Activated CD4-positive, alpha-beta memory T cell treated with anti-CD3 and anti-CD28 coated beads for 36 hours (primary cell): ENCODE measurements at regions not wholly inside any gene's neighbourhood (a gene's known extent, or its start where the extent isn't known, plus 50 kb on each side); places are given as distances from the start of the nearest gene placed in this dataset.

ENCODE experiments used
- CTCF ChIA-PET: fragments of 350-600 bp; sonication (Branson Sonifier 250); formaldehyde crosslinking; loops from one replicate; lab custom pipeline; 2021; ENCODE audit warnings: antibody characterized with exemption, inconsistent platforms; lab: Charles Lee
- POLR2A ChIA-PET: fragments of 350-600 bp; sonication (Branson Sonifier 250); formaldehyde crosslinking; loops from one replicate; lab custom pipeline; 2021; ENCODE audit warnings: antibody characterized with exemption; lab: Charles Lee
- DNase-seq: peaks from one replicate; pipeline ENCODE4 v3.0.0-alpha.2; 2020
- H3K27ac Mint-ChIP-seq: one replicate; pipeline ENCODE4 v1.8.0; 2021; ENCODE audit warnings: mixed read lengths
- H3K27me3 Mint-ChIP-seq: one replicate; pipeline ENCODE4 v1.8.0; 2021; ENCODE audit warnings: mixed read lengths
- H3K36me3 Mint-ChIP-seq: one replicate; pipeline ENCODE4 v1.8.0; 2021; ENCODE audit warnings: mixed read lengths
- H3K4me1 Mint-ChIP-seq: one replicate; pipeline ENCODE4 v1.8.0; 2021; ENCODE audit warnings: low read depth, mixed read lengths
- H3K4me3 Mint-ChIP-seq: one replicate; pipeline ENCODE4 v1.8.0; 2021; ENCODE audit warnings: mild to moderate bottlenecking, mixed read lengths
- H3K9me3 Mint-ChIP-seq: one replicate; pipeline ENCODE4 v1.8.0; 2021; ENCODE audit warnings: mixed read lengths
- intact Hi-C: fragments of 100-400 bp; cut with micrococcal nuclease; formaldehyde crosslinking; loops from one replicate; pipeline ENCODE4 v1.15.1; 2023

DNA sequence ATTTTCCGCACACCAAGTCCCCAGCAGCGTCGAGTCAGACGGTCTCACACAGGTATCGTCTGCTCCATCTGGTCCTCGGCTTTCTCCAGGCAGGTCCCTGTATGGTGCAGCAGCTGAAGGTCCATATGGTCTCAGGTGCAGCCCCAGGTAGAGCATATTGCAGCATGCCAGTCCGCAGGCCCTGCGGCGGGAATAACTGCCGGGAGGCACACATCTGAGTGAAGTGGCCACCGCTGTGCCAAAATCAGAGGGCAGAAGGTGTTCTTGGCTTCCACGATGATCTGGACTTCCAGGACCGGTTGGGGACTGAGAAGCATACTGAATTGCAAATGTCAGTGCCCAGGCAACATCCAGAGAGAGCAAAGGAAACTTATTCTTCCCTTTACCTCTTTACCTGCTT, 320.3 kb downstream of the RNF144A start:
- Mint-ChIP-seq H3K4me1 (no peaks in the 10 kb centered on the region), H3K27ac (no peak overlapping the region), H3K27me3 (no peaks in the 10 kb centered on the region), H3K9me3 (no peaks in the 10 kb centered on the region), H3K36me3 (no peaks in the 10 kb centered on the region), H3K4me3 (no peak overlapping the region)
- intact Hi-C loops = no loop called here
- ChIA-PET CTCF (no interaction called here), POLR2A (no interaction called here)
- no peak for DNase-seq

DNA sequence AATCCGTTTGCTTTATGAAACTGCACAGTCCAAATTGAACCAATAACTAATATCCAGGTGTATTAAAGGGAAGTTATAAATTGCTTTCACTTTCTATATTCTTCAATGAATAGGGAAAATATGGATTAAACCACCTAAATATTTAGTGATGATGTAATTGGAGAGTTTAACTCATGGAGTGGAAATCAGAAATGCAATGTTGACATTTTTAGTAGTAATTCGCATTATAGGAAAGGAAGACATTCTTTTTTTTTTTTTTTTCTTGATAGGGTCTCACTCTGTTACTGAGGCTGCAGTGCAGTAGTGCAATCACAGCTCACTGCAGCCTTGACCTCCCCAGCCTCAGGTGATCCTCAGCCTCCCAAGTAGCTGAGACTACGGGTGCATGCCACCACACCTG, 321.9 kb downstream of the RNF144A start:
- Mint-ChIP-seq H3K4me1 (no peaks in the 10 kb centered on the region), H3K4me3 (no peak overlapping the region), H3K27ac (no peak overlapping the region), H3K9me3 (no peaks in the 10 kb centered on the region), H3K27me3 (no peaks in the 10 kb centered on the region), H3K36me3 (no peaks in the 10 kb centered on the region)
- no peak for DNase-seq
- intact Hi-C loops = no loop called here
- ChIA-PET CTCF (no interaction called here), POLR2A (no interaction called here)

- Mint-ChIP-seq H3K27me3 (no peaks in the 10 kb centered on the region), H3K36me3 (no peaks in the 10 kb centered on the region), H3K4me1 (no peaks in the 10 kb centered on the region), H3K9me3 (no peaks in the 10 kb centered on the region), H3K27ac (no peak overlapping the region), H3K4me3 (no peak overlapping the region)
- CTCF ChIA-PET = no interaction called here
- POLR2A ChIA-PET = no interaction called here
- no peak for DNase-seq
- intact Hi-C loops = no loop called here
Measured at GRCh38 chr2:7241041-7241745, 324.0 kb downstream of the RNF144A start.

GRCh38 chr2:7242189-7242867, 325.1 kb downstream of the RNF144A start:
- Mint-ChIP-seq H3K4me3 (no peak overlapping the region), H3K36me3 (no peaks in the 10 kb centered on the region), H3K27ac (no peak overlapping the region), H3K9me3 (no peaks in the 10 kb centered on the region), H3K4me1 (no peaks in the 10 kb centered on the region), H3K27me3 (no peaks in the 10 kb centered on the region)
- ChIA-PET CTCF (no interaction called here), POLR2A (no interaction called here)
- intact Hi-C loops = no loop called here
- DNase-seq = no peak

GRCh38 chr2:7243276-7243675, 326.1 kb downstream of the RNF144A start:
- intact Hi-C loops = no loop called here
- Mint-ChIP-seq H3K4me3 (no peak overlapping the region), H3K27me3 (no peaks in the 10 kb centered on the region), H3K27ac (no peak overlapping the region), H3K36me3 (no peaks in the 10 kb centered on the region), H3K9me3 (no peaks in the 10 kb centered on the region), H3K4me1 (no peaks in the 10 kb centered on the region)
- ChIA-PET POLR2A (no interaction called here), CTCF (no interaction called here)
- no peak for DNase-seq

- ChIA-PET POLR2A (no interaction called here), CTCF (no interaction called here)
- Mint-ChIP-seq H3K27ac (no peak overlapping the region), H3K4me3 (no peak overlapping the region), H3K36me3 (no peaks in the 10 kb centered on the region), H3K9me3 (no peaks in the 10 kb centered on the region), H3K4me1 (no peaks in the 10 kb centered on the region), H3K27me3 (no peaks in the 10 kb centered on the region)
- intact Hi-C loops = no loop called here
- DNase-seq = no peak
Measured at GRCh38 chr2:7256377-7256776, 339.2 kb downstream of the RNF144A start.

- no peaks in the 10 kb centered on the region for H3K27me3 Mint-ChIP-seq
- H3K36me3 Mint-ChIP-seq = no peaks in the 10 kb centered on the region
- H3K4me3 Mint-ChIP-seq = no peak overlapping the region
- POLR2A ChIA-PET = no interaction called here
- no peaks in the 10 kb centered on the region for H3K9me3 Mint-ChIP-seq
- no peaks in the 10 kb centered on the region for H3K4me1 Mint-ChIP-seq
- no peak for DNase-seq
- H3K27ac Mint-ChIP-seq = no peak overlapping the region
- intact Hi-C loops = no loop called here
- CTCF ChIA-PET = no interaction called here
Measured at GRCh38 chr2:7262727-7263126, 345.5 kb downstream of the RNF144A start.

- H3K36me3 Mint-ChIP-seq = no peaks in the 10 kb centered on the region
- no peaks in the 10 kb centered on the region for H3K9me3 Mint-ChIP-seq
- ChIA-PET POLR2A (no interaction called here), CTCF (no interaction called here)
- no peaks in the 10 kb centered on the region for H3K27me3 Mint-ChIP-seq
- no peak overlapping the region for H3K4me3 Mint-ChIP-seq
- no peaks in the 10 kb centered on the region for H3K4me1 Mint-ChIP-seq
- DNase-seq = no peak
- intact Hi-C loops = no loop called here
- H3K27ac Mint-ChIP-seq = no peak overlapping the region
Measured at GRCh38 chr2:7264791-7265190, 347.6 kb downstream of the RNF144A start.

GRCh38 chr2:7265286-7265685, 348.1 kb downstream of the RNF144A start:
- no peak overlapping the region for H3K4me3 Mint-ChIP-seq
- H3K9me3 Mint-ChIP-seq = no peaks in the 10 kb centered on the region
- DNase-seq = no peak
- no peak overlapping the region for H3K27ac Mint-ChIP-seq
- H3K36me3 Mint-ChIP-seq = no peaks in the 10 kb centered on the region
- intact Hi-C loops = no loop called here
- H3K27me3 Mint-ChIP-seq = no peaks in the 10 kb centered on the region
- no peaks in the 10 kb centered on the region for H3K4me1 Mint-ChIP-seq
- ChIA-PET POLR2A (no interaction called here), CTCF (no interaction called here)

GRCh38 chr2:7269106-7269643, 352.0 kb downstream of the RNF144A start:
- H3K27me3 Mint-ChIP-seq = peaks cover 3% of the 10 kb centered on the region
- H3K36me3 Mint-ChIP-seq = no peaks in the 10 kb centered on the region
- ChIA-PET POLR2A (no interaction called here), CTCF (no interaction called here)
- H3K4me1 Mint-ChIP-seq = no peaks in the 10 kb centered on the region
- H3K27ac Mint-ChIP-seq = no peak overlapping the region
- no peak for DNase-seq
- H3K4me3 Mint-ChIP-seq = no peak overlapping the region
- H3K9me3 Mint-ChIP-seq = no peaks in the 10 kb centered on the region
- intact Hi-C loops = no loop called here

DNA sequence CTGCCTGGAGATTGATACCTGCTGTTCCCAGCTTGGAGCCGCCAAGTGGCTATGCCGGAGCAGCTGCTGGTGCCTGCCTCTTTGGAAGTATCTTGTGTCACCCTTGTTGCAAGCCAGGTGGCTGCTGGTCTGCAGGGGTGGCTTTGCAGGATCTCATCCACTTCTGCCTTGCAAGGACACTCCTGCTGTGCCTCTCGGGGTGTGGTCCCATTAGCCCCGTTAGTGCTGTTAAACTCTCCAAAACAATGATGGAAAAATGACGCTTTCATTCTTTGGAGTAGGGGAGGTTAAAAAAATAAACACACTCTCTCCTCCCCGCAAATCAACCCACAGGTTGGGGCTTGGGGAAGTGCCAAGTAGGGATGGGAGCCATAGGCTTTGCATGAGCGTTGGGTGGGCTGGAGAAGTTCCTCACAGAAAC, 352.8 kb downstream of the RNF144A start:
- H3K9me3 Mint-ChIP-seq = no peaks in the 10 kb centered on the region
- CTCF ChIA-PET = no interaction called here
- H3K36me3 Mint-ChIP-seq = no peaks in the 10 kb centered on the region
- DNase-seq = no peak
- no peak overlapping the region for H3K27ac Mint-ChIP-seq
- H3K27me3 Mint-ChIP-seq = peaks cover 3% of the 10 kb centered on the region
- intact Hi-C loops = no loop called here
- no peaks in the 10 kb centered on the region for H3K4me1 Mint-ChIP-seq
- no peak overlapping the region for H3K4me3 Mint-ChIP-seq
- POLR2A ChIA-PET = no interaction called here

GRCh38 chr2:7272210-7272609, 355.0 kb downstream of the RNF144A start:
- intact Hi-C loops = no loop called here
- Mint-ChIP-seq H3K4me3 (no peak overlapping the region), H3K27me3 (peaks cover 3% of the 10 kb centered on the region), H3K4me1 (no peaks in the 10 kb centered on the region), H3K9me3 (no peaks in the 10 kb centered on the region), H3K36me3 (no peaks in the 10 kb centered on the region), H3K27ac (no peak overlapping the region)
- POLR2A ChIA-PET = no interaction called here
- DNase-seq = no peak
- CTCF ChIA-PET = no interaction called here

DNA sequence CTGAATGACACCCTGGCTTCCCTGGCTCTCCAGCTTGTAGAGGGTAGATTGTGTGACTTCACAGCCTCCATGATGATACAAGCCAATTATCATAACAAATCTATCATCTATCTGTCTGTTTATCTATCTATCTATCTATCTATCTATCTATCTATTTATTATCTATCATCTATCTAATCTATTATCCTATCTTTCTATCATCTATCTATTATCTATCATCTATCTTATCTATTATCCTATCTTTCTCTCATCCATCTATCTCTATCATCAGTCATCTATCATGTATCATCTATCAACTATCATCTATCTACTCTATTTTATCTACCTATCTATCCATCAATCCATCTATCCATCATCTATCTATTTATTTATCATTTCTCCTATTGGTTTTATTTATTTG, 361.8 kb downstream of the RNF144A start:
- CTCF ChIA-PET = no interaction called here
- Mint-ChIP-seq H3K36me3 (no peaks in the 10 kb centered on the region), H3K27me3 (peaks cover 6% of the 10 kb centered on the region)

More for the DNA sequence above, 361.8 kb downstream of the RNF144A start:
- H3K9me3 Mint-ChIP-seq = no peaks in the 10 kb centered on the region
- intact Hi-C loops = no loop called here
- no peak for DNase-seq
- no peaks in the 10 kb centered on the region for H3K4me1 Mint-ChIP-seq
- no peak overlapping the region for H3K27ac Mint-ChIP-seq
- POLR2A ChIA-PET = no interaction called here
- H3K4me3 Mint-ChIP-seq = no peak overlapping the region
